ENCODE measurements at regions not wholly inside any gene's neighbourhood (a gene's known extent, or its start where the extent isn't known, plus 50 kb on each side); places are given as distances from the start of the nearest gene placed in this dataset.

DNA sequence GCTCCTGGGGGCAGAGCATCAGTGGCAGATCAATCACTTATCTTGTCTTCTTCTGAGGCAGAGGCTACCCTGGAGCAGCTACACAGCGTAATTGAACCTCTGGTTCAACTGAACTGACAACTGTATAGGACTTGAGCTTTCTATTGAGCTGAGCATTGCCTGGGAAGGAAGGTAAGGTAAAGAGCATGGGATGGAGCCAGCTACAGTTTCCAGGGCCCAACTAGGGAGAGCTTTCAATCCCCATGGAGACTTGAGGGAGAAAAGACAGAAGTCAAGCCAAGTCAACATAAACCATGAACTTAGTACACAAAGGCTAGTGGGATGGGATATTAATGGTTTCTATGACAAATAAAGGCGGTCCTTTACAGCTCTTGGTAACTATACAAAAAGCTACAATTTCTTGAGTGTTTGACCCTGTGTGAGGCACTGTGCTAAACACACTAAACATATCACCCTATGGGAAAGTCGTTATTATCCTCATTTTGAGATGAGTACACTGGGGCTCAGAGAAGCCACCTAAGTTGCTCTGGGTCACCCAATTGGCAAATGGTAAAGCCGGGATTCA, 140.7 kb upstream of the SLC22A23 start:
- H2BK20ac ChIP-seq (ENCODE audit: low read depth, low read length): no peak overlapping the region
- no peak overlapping the region for H3K27ac ChIP-seq (ENCODE audit: insufficient read depth, low read length)
- H4K5ac ChIP-seq (ENCODE audit: low read depth, low read length): no peak overlapping the region
- no peak overlapping the region for H2BK5ac ChIP-seq (ENCODE audit: low read depth, low read length, poor library complexity, severe bottlenecking)
- no peak overlapping the region for H3K4me3 ChIP-seq (ENCODE audit: insufficient read depth, low read depth, low read length)
- H2AK9ac ChIP-seq (replicated peaks; ENCODE audit: low read depth, low read length, poor library complexity): no peak overlapping the region
- ChIA-PET CTCF (interaction anchor here (0.6 kb wide), 1 partner anchor 1896 kb away, joined by 3 read pairs; no protein-coding TSS in a partner anchor), POLR2A (ENCODE audit: unreplicated experiment) (no interaction called here)
- no peak overlapping the region for H3K14ac ChIP-seq (replicated peaks; ENCODE audit: low read depth, low read length)
- H3K9ac ChIP-seq (ENCODE audit: low read depth, low read length): no peak overlapping the region
- H3K23ac ChIP-seq (ENCODE audit: low read depth, low read length): no peak overlapping the region
- no peak overlapping the region for H2BK15ac ChIP-seq (ENCODE audit: low read depth, low read length)
- DNase-seq (no peak), ATAC-seq (ENCODE audit: low read depth) (no peak)
- no peak overlapping the region for H3K4ac ChIP-seq (ENCODE audit: low read depth, low read length)
- no peaks in the 10 kb centered on the region for H3K79me1 ChIP-seq (ENCODE audit: low read depth in 1 of 2, low read length in 2 of 2)
- peaks cover 18% of the 10 kb centered on the region for H3K27me3 ChIP-seq (ENCODE audit: control insufficient read depth, insufficient read depth, low read length)
- H3K4me2 ChIP-seq (ENCODE audit: low read depth, low read length): no peak overlapping the region
- BruUV-seq (replicated peaks): no TSS peak
- no peaks in the 10 kb centered on the region for H3K36me3 ChIP-seq (ENCODE audit: control insufficient read depth, insufficient read depth, low read length)
- intact Hi-C loops (cut with micrococcal nuclease): no loop called here
- H2AFZ ChIP-seq (replicated peaks; ENCODE audit: low read length, poor library complexity): no peak overlapping the region
- H2BK120ac ChIP-seq (ENCODE audit: low read depth, low read length): no peak overlapping the region
- in situ Hi-C loops (cut with MboI; ENCODE audit: low sequenced_read_pairs): no loop called here
- no peak overlapping the region for H3K56ac ChIP-seq (ENCODE audit: extremely low read depth, insufficient read depth, low read length)
- peaks cover 5% of the 10 kb centered on the region for H3K9me3 ChIP-seq (ENCODE audit: control insufficient read depth, insufficient read depth, low read length)
- dilution Hi-C loops (cut with HindIII; ENCODE audit: low sequenced_read_pairs, unreplicated experiment): no loop called here
- no peak for TF ChIP-seq SMC3 (IDR thresholded peaks at IDR 0.05; ENCODE audit: low read depth, low read length)
- TF ChIP-seq FOS (IDR thresholded peaks at IDR 0.05; ENCODE audit: low read depth, low read length): no peak
- TF ChIP-seq MAZ (IDR thresholded peaks at IDR 0.05; ENCODE audit: borderline replicate concordance, low read depth, low read length): no peak
- TF ChIP-seq, protein P1, sequence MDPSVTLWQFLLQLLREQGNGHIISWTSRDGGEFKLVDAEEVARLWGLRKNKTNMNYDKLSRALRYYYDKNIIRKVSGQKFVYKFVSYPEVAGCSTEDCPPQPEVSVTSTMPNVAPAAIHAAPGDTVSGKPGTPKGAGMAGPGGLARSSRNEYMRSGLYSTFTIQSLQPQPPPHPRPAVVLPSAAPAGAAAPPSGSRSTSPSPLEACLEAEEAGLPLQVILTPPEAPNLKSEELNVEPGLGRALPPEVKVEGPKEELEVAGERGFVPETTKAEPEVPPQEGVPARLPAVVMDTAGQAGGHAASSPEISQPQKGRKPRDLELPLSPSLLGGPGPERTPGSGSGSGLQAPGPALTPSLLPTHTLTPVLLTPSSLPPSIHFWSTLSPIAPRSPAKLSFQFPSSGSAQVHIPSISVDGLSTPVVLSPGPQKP (IDR thresholded peaks at IDR 0.05; ENCODE audit: borderline replicate concordance, low read depth, low read length): no peak
- TF ChIP-seq MAFK (IDR thresholded peaks at IDR 0.05; ENCODE audit: low read depth, low read length): no peak
- TF ChIP-seq CHD1 (IDR thresholded peaks at IDR 0.05; ENCODE audit: low read depth, low read length): no peak
- TF ChIP-seq RCOR1 (IDR thresholded peaks at IDR 0.05; ENCODE audit: insufficient replicate concordance, low read length): no peak
- TF ChIP-seq MXI1 (IDR thresholded peaks at IDR 0.05; ENCODE audit: borderline replicate concordance, low read depth, low read length): no peak
- no peak overlapping the region for H3K18ac ChIP-seq (ENCODE audit: low read depth, low read length)
- H2AK5ac ChIP-seq (ENCODE audit: low read depth, low read length): no peak overlapping the region
- no peak overlapping the region for H4K8ac ChIP-seq (ENCODE audit: low read depth in 2 of 2, low read length in 2 of 2)
- no peaks in the 10 kb centered on the region; the same call in 1 of the 2 replicates for H3K9me1 ChIP-seq (ENCODE audit: insufficient read depth, low read length)
- WGBS, 2 experiments (ENCODE audit: extremely low coverage in 2 of 2, insufficient read length in 1 of 2): no CpG with 5 or more reads among the region's 4 CpGs
- no peaks in the 10 kb centered on the region for H4K20me1 ChIP-seq (ENCODE audit: insufficient read depth, low read length)
- H4K91ac ChIP-seq (ENCODE audit: insufficient read depth, low read depth, low read length): no peak overlapping the region
- peaks cover 2% of the 10 kb centered on the region; the same call in 1 of the 2 replicates for H3K4me1 ChIP-seq (ENCODE audit: control insufficient read depth, insufficient read depth, low read length)
